Brain microvascular endothelial cell (primary cell): ENCODE measurements at regions not wholly inside any gene's neighbourhood (a gene's known extent, or its start where the extent isn't known, plus 50 kb on each side); places are given as distances from the start of the nearest gene placed in this dataset.
"Not testable (repeated sequence)": the region's sequence is repeated elsewhere in the genome, so short reads cannot be mapped to it uniquely, and the experiment has no call there.

Source experiments
- DNase-seq: peaks from one replicate; pipeline ENCODE4 v3.0.0-alpha.2; 2020
- H3K27ac ChIP-seq: fragments of 250-450 bp; sonication (Bioruptor Pico); 2 replicates; pipeline ENCODE4 v1.5.1; 2020; ENCODE audit warnings: mild to moderate bottlenecking, moderate library complexity
- H3K27me3 ChIP-seq: fragments of 250-450 bp; sonication (Bioruptor Pico); replicated peaks from 2 replicates; pipeline ENCODE4 v1.5.1; 2020; ENCODE audit warnings: mild to moderate bottlenecking
- H3K36me3 ChIP-seq: fragments of 250-450 bp; sonication (Bioruptor Pico); replicated peaks from 2 replicates; pipeline ENCODE4 v1.5.1; 2020; ENCODE audit warnings: mild to moderate bottlenecking
- H3K4me3 ChIP-seq: 2 replicates; pipeline ENCODE4 v1.5.1; 2011; ENCODE audit warnings: low read depth, mild to moderate bottlenecking, control low read depth, low read length, moderate library complexity
- CTCF ChIP-seq: IDR thresholded peaks from 2 replicates; pipeline ENCODE4 v1.5.1; 2011; ENCODE audit warnings: low read depth, mild to moderate bottlenecking, moderate library complexity, low read length, control low read depth, inconsistent platforms; ENCODE audit errors: missing control alignments
- in situ Hi-C: cut with HindIII; loops from 2 replicates; pipeline ENCODE4 v1.10.0; 2017; ENCODE audit warnings: low sequenced_read_pairs, low pct_ligation_motif_present

GRCh38 chr3:177629276-177629675, 432.0 kb upstream of the TBL1XR1 start:
- in situ Hi-C loops = no loop called here
- H3K36me3 ChIP-seq = no peaks in the 10 kb centered on the region
- DNase-seq = no peak
- no peaks in the 10 kb centered on the region for H3K27me3 ChIP-seq
- no peak overlapping the region for H3K4me3 ChIP-seq
- no peak overlapping the region for H3K27ac ChIP-seq
- no peak for TF ChIP-seq CTCF

- DNase-seq = peak; percentile 68
- no peak for TF ChIP-seq CTCF
- in situ Hi-C loops = no loop called here
- H3K27ac ChIP-seq = peak overlapping the region; percentile 62
- H3K36me3 ChIP-seq = no peaks in the 10 kb centered on the region
- H3K27me3 ChIP-seq = no peaks in the 10 kb centered on the region
- no peak overlapping the region for H3K4me3 ChIP-seq
Observed at GRCh38 chr3:177633671-177634207, 436.5 kb upstream of the TBL1XR1 start.

- H3K27me3 ChIP-seq = not testable (repeated sequence)
Observed at GRCh38 chr3:177635601-177636106, 438.4 kb upstream of the TBL1XR1 start.

GRCh38 chr3:177640319-177640965, 443.2 kb upstream of the TBL1XR1 start:
- Histone ChIP-seq H3K27me3 (no peaks in the 10 kb centered on the region), H3K4me3 (no peak overlapping the region), H3K36me3 (no peaks in the 10 kb centered on the region), H3K27ac (no peak overlapping the region)
- DNase-seq = no peak
- TF ChIP-seq CTCF = no peak
- in situ Hi-C loops = no loop called here

More at GRCh38 chr3:177635601-177636106, 438.4 kb upstream of the TBL1XR1 start:
- H3K27ac ChIP-seq, H3K4me3 ChIP-seq, DNase-seq, in situ Hi-C loops, H3K36me3 ChIP-seq: not testable (repeated sequence)

GRCh38 chr3:177641206-177641605, 443.9 kb upstream of the TBL1XR1 start:
- in situ Hi-C loops = no loop called here
- no peak for DNase-seq
- Histone ChIP-seq H3K36me3 (no peaks in the 10 kb centered on the region), H3K4me3 (no peak overlapping the region), H3K27me3 (no peaks in the 10 kb centered on the region), H3K27ac (no peak overlapping the region)
- TF ChIP-seq CTCF = no peak

- no peak for TF ChIP-seq CTCF
- no peak overlapping the region for H3K4me3 ChIP-seq
- in situ Hi-C loops = no loop called here
- H3K36me3 ChIP-seq = no peaks in the 10 kb centered on the region
- no peak for DNase-seq
- no peak overlapping the region for H3K27ac ChIP-seq
- no peaks in the 10 kb centered on the region for H3K27me3 ChIP-seq
Observed at GRCh38 chr3:177642042-177642803, 444.9 kb upstream of the TBL1XR1 start.
